ENCODE measurements at regions not wholly inside any gene's neighbourhood (a gene's known extent, or its start where the extent isn't known, plus 50 kb on each side); places are given as distances from the start of the nearest gene placed in this dataset.

DNA sequence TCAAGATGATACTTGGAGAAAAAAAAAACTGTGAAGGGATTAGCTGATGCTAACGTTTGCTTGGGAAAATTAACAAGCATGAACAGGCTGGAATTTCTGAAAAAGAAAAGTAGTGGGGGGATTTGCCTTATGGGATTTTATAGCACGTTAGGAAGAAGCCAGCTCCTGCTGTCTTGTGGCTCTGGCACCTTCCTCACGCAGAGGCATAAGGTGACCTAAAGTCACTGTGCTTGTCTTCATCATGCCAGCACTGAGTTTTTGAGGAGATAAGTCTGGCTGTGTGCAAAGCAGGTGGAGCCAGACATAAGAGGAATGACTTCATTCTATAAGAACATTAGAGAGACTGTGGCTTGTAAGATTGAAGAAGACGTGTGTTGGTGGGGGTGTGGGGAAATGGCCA lies 94.4 kb upstream of the MAP1B start:
- TF ChIP-seq, protein P1, sequence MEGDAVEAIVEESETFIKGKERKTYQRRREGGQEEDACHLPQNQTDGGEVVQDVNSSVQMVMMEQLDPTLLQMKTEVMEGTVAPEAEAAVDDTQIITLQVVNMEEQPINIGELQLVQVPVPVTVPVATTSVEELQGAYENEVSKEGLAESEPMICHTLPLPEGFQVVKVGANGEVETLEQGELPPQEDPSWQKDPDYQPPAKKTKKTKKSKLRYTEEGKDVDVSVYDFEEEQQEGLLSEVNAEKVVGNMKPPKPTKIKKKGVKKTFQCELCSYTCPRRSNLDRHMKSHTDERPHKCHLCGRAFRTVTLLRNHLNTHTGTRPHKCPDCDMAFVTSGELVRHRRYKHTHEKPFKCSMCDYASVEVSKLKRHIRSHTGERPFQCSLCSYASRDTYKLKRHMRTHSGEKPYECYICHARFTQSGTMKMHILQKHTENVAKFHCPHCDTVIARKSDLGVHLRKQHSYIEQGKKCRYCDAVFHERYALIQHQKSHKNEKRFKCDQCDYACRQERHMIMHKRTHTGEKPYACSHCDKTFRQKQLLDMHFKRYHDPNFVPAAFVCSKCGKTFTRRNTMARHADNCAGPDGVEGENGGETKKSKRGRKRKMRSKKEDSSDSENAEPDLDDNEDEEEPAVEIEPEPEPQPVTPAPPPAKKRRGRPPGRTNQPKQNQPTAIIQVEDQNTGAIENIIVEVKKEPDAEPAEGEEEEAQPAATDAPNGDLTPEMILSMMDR (conservative IDR thresholded peaks at IDR 0.05), result no peak
- TF ChIP-seq ZFX (IDR thresholded peaks at IDR 0.05), result no peak

Data from C4-2B (cell line).